ENCODE measurements at regions not wholly inside any gene's neighbourhood (a gene's known extent, or its start where the extent isn't known, plus 50 kb on each side); places are given as distances from the start of the nearest gene placed in this dataset.

DNA sequence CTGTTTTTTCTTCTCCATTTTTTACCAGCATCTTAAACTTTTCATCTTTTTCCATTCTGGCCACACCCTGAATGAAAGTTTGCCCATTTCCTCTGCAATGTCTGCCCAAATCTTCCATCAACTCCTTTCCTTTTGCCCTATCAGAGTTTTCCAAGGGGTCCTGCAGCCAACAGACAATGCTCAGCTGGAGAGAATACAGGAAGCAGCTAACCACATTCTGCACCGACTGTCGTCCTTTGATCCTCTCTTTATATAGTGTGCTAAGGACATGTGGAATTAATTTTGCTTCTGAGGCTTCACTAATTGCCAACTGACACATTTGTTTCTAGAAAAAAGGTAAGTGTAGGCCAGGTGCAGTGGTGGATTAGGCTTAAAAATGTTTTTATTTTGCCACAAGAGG is 50.5 kb upstream of the DLX2 start:
- DNase-seq (ENCODE audit: low read depth, low spot score): no peak
- no TSS peak for BruUV-seq (replicated peaks)
- intact Hi-C loops (cut with micrococcal nuclease; ENCODE audit: unreplicated experiment) (no loop called here), in situ Hi-C loops (cut with HindIII; ENCODE audit: low pct_unique_long_range_greater_than_20kb, low sequenced_read_pairs) (no loop called here)
- ChIA-PET POLR2A (no interaction called here), CTCF (no interaction called here)
- Histone ChIP-seq H3K4me1 (ENCODE audit: control insufficient read depth, insufficient read depth, low read length) (no peaks in the 10 kb centered on the region), H3K9me3 (ENCODE audit: control insufficient read depth, insufficient read depth, low read depth, low read length) (no peaks in the 10 kb centered on the region), H3K27ac (ENCODE audit: low read length) (no peak overlapping the region), H3K36me3 (ENCODE audit: control insufficient read depth, insufficient read depth, low read length) (no peaks in the 10 kb centered on the region), H3K4me3 (ENCODE audit: low read depth in 2 of 2, low read length in 2 of 2) (no peak overlapping the region), H3K27me3 (ENCODE audit: control insufficient read depth, insufficient read depth, low read length) (peaks cover 18% of the 10 kb centered on the region; the same call in 1 of the 2 replicates)
- TF ChIP-seq, protein P1, sequence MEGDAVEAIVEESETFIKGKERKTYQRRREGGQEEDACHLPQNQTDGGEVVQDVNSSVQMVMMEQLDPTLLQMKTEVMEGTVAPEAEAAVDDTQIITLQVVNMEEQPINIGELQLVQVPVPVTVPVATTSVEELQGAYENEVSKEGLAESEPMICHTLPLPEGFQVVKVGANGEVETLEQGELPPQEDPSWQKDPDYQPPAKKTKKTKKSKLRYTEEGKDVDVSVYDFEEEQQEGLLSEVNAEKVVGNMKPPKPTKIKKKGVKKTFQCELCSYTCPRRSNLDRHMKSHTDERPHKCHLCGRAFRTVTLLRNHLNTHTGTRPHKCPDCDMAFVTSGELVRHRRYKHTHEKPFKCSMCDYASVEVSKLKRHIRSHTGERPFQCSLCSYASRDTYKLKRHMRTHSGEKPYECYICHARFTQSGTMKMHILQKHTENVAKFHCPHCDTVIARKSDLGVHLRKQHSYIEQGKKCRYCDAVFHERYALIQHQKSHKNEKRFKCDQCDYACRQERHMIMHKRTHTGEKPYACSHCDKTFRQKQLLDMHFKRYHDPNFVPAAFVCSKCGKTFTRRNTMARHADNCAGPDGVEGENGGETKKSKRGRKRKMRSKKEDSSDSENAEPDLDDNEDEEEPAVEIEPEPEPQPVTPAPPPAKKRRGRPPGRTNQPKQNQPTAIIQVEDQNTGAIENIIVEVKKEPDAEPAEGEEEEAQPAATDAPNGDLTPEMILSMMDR (IDR thresholded peaks at IDR 0.05): no peak
- no peak for TF ChIP-seq POLR2AphosphoS5 (IDR thresholded peaks at IDR 0.05; ENCODE audit: low read depth, low read length)
- no peak for TF ChIP-seq SIN3A (IDR thresholded peaks at IDR 0.05; ENCODE audit: borderline replicate concordance, insufficient read depth, low read depth, low read length)
- no peak for TF ChIP-seq TCF7L2 (IDR thresholded peaks at IDR 0.05; ENCODE audit: low read depth, low read length)
- ATAC-seq: no peak

DNA sequence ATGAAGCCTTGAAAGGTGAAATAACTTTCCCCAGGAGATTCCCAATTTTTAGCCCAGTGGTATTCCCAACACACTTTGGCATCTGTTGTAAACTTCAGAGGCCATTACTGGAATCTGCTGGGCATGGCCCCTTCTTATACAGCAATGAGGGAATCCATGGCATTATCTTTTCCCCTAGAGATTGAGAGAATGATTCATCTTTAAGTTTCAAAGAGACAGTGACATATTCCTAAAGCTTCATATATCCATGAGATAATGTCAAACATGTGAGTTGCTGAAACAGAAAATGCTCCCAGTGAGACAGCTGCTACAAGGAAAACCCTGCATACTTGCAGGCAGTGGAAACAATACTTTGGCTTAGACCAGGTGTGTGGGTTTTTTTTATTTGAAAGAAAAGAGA is 51.1 kb upstream of the DLX2 start:
- H3K27ac ChIP-seq (ENCODE audit: low read length): no peak overlapping the region
- no peaks in the 10 kb centered on the region for H3K36me3 ChIP-seq (ENCODE audit: control insufficient read depth, insufficient read depth, low read length)
- peaks cover 18% of the 10 kb centered on the region; the same call in 1 of the 2 replicates for H3K27me3 ChIP-seq (ENCODE audit: control insufficient read depth, insufficient read depth, low read length)
- intact Hi-C loops (cut with micrococcal nuclease; ENCODE audit: unreplicated experiment): no loop called here
- ChIA-PET POLR2A (no interaction called here), CTCF (no interaction called here)
- DNase-seq (ENCODE audit: low read depth, low spot score): no peak
- in situ Hi-C loops (cut with HindIII; ENCODE audit: low pct_unique_long_range_greater_than_20kb, low sequenced_read_pairs): no loop called here
- H3K9me3 ChIP-seq (ENCODE audit: control insufficient read depth, insufficient read depth, low read depth, low read length): no peaks in the 10 kb centered on the region
- BruUV-seq (replicated peaks): no TSS peak
- TF ChIP-seq, protein P1 (IDR thresholded peaks at IDR 0.05): no peak
- TF ChIP-seq SIN3A (IDR thresholded peaks at IDR 0.05; ENCODE audit: borderline replicate concordance, insufficient read depth, low read depth, low read length) (no peak), POLR2AphosphoS5 (IDR thresholded peaks at IDR 0.05; ENCODE audit: low read depth, low read length) (no peak), TCF7L2 (IDR thresholded peaks at IDR 0.05; ENCODE audit: low read depth, low read length) (no peak)
- TF ChIP-seq, protein P2, sequence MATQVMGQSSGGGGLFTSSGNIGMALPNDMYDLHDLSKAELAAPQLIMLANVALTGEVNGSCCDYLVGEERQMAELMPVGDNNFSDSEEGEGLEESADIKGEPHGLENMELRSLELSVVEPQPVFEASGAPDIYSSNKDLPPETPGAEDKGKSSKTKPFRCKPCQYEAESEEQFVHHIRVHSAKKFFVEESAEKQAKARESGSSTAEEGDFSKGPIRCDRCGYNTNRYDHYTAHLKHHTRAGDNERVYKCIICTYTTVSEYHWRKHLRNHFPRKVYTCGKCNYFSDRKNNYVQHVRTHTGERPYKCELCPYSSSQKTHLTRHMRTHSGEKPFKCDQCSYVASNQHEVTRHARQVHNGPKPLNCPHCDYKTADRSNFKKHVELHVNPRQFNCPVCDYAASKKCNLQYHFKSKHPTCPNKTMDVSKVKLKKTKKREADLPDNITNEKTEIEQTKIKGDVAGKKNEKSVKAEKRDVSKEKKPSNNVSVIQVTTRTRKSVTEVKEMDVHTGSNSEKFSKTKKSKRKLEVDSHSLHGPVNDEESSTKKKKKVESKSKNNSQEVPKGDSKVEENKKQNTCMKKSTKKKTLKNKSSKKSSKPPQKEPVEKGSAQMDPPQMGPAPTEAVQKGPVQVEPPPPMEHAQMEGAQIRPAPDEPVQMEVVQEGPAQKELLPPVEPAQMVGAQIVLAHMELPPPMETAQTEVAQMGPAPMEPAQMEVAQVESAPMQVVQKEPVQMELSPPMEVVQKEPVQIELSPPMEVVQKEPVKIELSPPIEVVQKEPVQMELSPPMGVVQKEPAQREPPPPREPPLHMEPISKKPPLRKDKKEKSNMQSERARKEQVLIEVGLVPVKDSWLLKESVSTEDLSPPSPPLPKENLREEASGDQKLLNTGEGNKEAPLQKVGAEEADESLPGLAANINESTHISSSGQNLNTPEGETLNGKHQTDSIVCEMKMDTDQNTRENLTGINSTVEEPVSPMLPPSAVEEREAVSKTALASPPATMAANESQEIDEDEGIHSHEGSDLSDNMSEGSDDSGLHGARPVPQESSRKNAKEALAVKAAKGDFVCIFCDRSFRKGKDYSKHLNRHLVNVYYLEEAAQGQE (IDR thresholded peaks at IDR 0.05; ENCODE audit: insufficient read depth in 1 of 2, low read depth in 2 of 2, low read length in 1 of 2): no peak
- H3K4me1 ChIP-seq (ENCODE audit: control insufficient read depth, insufficient read depth, low read length): no peaks in the 10 kb centered on the region
- H3K4me3 ChIP-seq (ENCODE audit: low read depth in 2 of 2, low read length in 2 of 2): no peak overlapping the region
- ATAC-seq: no peak

Measured in Panc1 (cell line).